Esophagus muscularis mucosa (tissue), 4 donors: ENCODE measurements at regions not wholly inside any gene's neighbourhood (a gene's known extent, or its start where the extent isn't known, plus 50 kb on each side); places are given as distances from the start of the nearest gene placed in this dataset.

Source experiments
- DNase-seq: peaks from one replicate; pipeline ENCODE4 v3.0.0-alpha.2; 2017; ENCODE audit errors: extremely low spot score
- H3K27ac ChIP-seq, 4 donors: fragments of 200-600 bp; sonication (generic); replicated peaks in 1 of 4; 1 replicate in 3 of 4; 2 replicates in 1 of 4; pipeline ENCODE4 v1.5.1; 2016 to 2019; ENCODE audit warnings: mild to moderate bottlenecking in 1 of 4
- H3K27me3 ChIP-seq, 4 donors: fragments of 200-600 bp; sonication (generic); one replicate each; pipeline versions ENCODE4 v1.5.1 to v1.6.0; 2016 to 2019
- H3K36me3 ChIP-seq, 4 donors: fragments of 200-600 bp; sonication (generic); one replicate each; pipeline ENCODE4 v1.5.1; 2016 to 2019
- H3K4me1 ChIP-seq, 4 donors: fragments of 200-600 bp; sonication (generic); one replicate each; pipeline ENCODE4 v1.5.1; 2016 to 2019
- H3K4me3 ChIP-seq, 4 donors: fragments of 200-600 bp; sonication (generic); 1 replicate in 2 of 4; 2 replicates in 2 of 4; pipeline ENCODE4 v1.5.1; 2016 to 2019; ENCODE audit warnings: mild to moderate bottlenecking in 4 of 4, moderate library complexity in 1 of 4
- H3K9me3 ChIP-seq, 4 donors: fragments of 200-600 bp; sonication (generic); 1 replicate in 3 of 4; 2 replicates in 1 of 4; pipeline ENCODE4 v1.5.1; 2016 to 2019
- EP300 ChIP-seq: sonication (generic); formaldehyde crosslinking; IDR thresholded peaks from one replicate; pipeline ENCODE4 v1.6.1; 2017; ENCODE audit warnings: antibody characterized with exemption
- POLR2A ChIP-seq: fragments of 450-650 bp; IDR thresholded peaks from one replicate; pipeline ENCODE4 v1.6.1; 2017; ENCODE audit warnings: antibody characterized with exemption, moderate library complexity, mild to moderate bottlenecking, low read depth
- POLR2AphosphoS5 ChIP-seq, 2 donors: sonication (generic); formaldehyde crosslinking; IDR thresholded peaks; one replicate each; pipeline ENCODE4 v1.6.1; 2017; ENCODE audit warnings: antibody characterized with exemption in 2 of 2
- WGBS: methylation state at CpG from one replicate; pipeline ENCODE4 v1.1.5; 2018; 5-methylcytosine and 5-hydroxymethylcytosine counted together
- intact Hi-C: fragments of 100-400 bp; cut with DNase I; formaldehyde crosslinking; loops from one replicate; pipeline ENCODE4 v1.15.1; 2023
- TF ChIP-seq, protein P1 (sequence below), 3 experiments: fragments of 200-600 bp in 2 of 3; fragments of 450-650 bp in 1 of 3; sonication (generic) in 2 of 3; IDR thresholded peaks; one replicate each; pipeline ENCODE4 v1.5.1; 2017 to 2019; ENCODE audit warnings: antibody characterized with exemption in 3 of 3, mild to moderate bottlenecking in 2 of 3, moderate library complexity in 1 of 3

GRCh38 chr6:15946701-15947385 is 182.0 kb upstream of the MYLIP start:
- 71% methylated on average over 4 of the region's 4 CpGs for WGBS
- TF ChIP-seq POLR2AphosphoS5 (IDR thresholded peaks at IDR 0.05) = no peak
- TF ChIP-seq, protein P1, sequence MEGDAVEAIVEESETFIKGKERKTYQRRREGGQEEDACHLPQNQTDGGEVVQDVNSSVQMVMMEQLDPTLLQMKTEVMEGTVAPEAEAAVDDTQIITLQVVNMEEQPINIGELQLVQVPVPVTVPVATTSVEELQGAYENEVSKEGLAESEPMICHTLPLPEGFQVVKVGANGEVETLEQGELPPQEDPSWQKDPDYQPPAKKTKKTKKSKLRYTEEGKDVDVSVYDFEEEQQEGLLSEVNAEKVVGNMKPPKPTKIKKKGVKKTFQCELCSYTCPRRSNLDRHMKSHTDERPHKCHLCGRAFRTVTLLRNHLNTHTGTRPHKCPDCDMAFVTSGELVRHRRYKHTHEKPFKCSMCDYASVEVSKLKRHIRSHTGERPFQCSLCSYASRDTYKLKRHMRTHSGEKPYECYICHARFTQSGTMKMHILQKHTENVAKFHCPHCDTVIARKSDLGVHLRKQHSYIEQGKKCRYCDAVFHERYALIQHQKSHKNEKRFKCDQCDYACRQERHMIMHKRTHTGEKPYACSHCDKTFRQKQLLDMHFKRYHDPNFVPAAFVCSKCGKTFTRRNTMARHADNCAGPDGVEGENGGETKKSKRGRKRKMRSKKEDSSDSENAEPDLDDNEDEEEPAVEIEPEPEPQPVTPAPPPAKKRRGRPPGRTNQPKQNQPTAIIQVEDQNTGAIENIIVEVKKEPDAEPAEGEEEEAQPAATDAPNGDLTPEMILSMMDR (IDR thresholded peaks at IDR 0.05) = no peak
- no peak for TF ChIP-seq POLR2A
- TF ChIP-seq EP300 = no peak

DNA sequence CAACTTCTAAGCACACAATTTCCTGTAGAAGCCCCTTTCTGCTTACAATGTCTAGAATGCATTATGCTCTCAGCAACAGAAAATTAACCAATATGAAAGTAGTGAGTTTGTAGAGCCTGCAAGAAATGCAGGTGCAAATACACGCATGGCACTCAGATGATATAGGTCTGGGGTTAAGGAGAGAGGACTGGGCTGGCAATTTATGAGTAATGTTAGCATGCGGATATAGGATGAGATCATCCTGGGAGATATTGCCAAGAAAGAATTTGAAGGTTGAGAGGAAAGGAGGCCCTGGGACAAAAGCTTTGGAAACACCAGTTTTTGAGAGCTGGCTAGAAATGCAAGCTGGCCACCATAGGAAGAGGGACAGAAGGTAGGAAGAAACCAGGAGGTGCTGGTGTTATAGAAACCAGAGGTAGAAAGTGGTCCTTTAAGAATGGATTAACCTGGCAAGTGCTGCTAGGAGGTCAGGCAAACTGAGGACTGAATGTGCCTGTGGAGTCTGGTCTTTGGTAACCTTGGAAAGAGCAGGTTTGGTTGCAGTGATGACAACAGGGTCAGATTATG is 183.2 kb upstream of the MYLIP start:
- TF ChIP-seq, protein P1 (IDR thresholded peaks at IDR 0.05) = no peak
- no peak for TF ChIP-seq POLR2A
- no peak for TF ChIP-seq POLR2AphosphoS5 (IDR thresholded peaks at IDR 0.05)
- no peak for TF ChIP-seq EP300
- H3K27ac ChIP-seq = no peak overlapping the region
- 63% methylated on average over 2 of the region's 2 CpGs for WGBS
- intact Hi-C loops = no loop called here
- no peaks in the 10 kb centered on the region for H3K4me1 ChIP-seq
- no peaks in the 10 kb centered on the region for H3K27me3 ChIP-seq
- DNase-seq = no peak
- H3K9me3 ChIP-seq = no peaks in the 10 kb centered on the region
- no peak overlapping the region for H3K4me3 ChIP-seq
- no peaks in the 10 kb centered on the region for H3K36me3 ChIP-seq

More at GRCh38 chr6:15946701-15947385, 182.0 kb upstream of the MYLIP start:
- H3K9me3 ChIP-seq = no peaks in the 10 kb centered on the region
- no peaks in the 10 kb centered on the region for H3K36me3 ChIP-seq
- no peak overlapping the region for H3K4me3 ChIP-seq
- no peak overlapping the region for H3K27ac ChIP-seq
- no peaks in the 10 kb centered on the region for H3K27me3 ChIP-seq
- intact Hi-C loops = no loop called here
- DNase-seq = no peak
- H3K4me1 ChIP-seq = no peaks in the 10 kb centered on the region

GRCh38 chr6:15943423-15943822 is 185.5 kb upstream of the MYLIP start:
- Histone ChIP-seq H3K4me3 (no peak overlapping the region), H3K36me3 (no peaks in the 10 kb centered on the region), H3K9me3 (no peaks in the 10 kb centered on the region), H3K27me3 (no peaks in the 10 kb centered on the region), H3K27ac (no peak overlapping the region), H3K4me1 (no peaks in the 10 kb centered on the region)
- intact Hi-C loops = no loop called here
- TF ChIP-seq POLR2AphosphoS5 (IDR thresholded peaks at IDR 0.05) (no peak), POLR2A (no peak), EP300 (no peak)
- TF ChIP-seq, protein P1 (IDR thresholded peaks at IDR 0.05) = no peak
- no peak for DNase-seq
- WGBS = 85% methylated on average over 3 of the region's 4 CpGs

- no peaks in the 10 kb centered on the region for H3K36me3 ChIP-seq
- intact Hi-C loops = no loop called here
- H3K9me3 ChIP-seq = no peaks in the 10 kb centered on the region
- no peaks in the 10 kb centered on the region for H3K27me3 ChIP-seq
- 87% methylated on average over 2 of the region's 2 CpGs for WGBS
- DNase-seq = no peak
- H3K27ac ChIP-seq = no peak overlapping the region
- no peak for TF ChIP-seq POLR2AphosphoS5 (IDR thresholded peaks at IDR 0.05)
- no peaks in the 10 kb centered on the region for H3K4me1 ChIP-seq
- H3K4me3 ChIP-seq = no peak overlapping the region
Observed at GRCh38 chr6:15941168-15941567, 187.7 kb upstream of the MYLIP start.

GRCh38 chr6:15938107-15938506 is 190.8 kb upstream of the MYLIP start:
- WGBS = 83% methylated on average over 3 of the region's 3 CpGs
- Histone ChIP-seq H3K4me1 (no peaks in the 10 kb centered on the region), H3K27ac (no peak overlapping the region), H3K9me3 (no peaks in the 10 kb centered on the region), H3K4me3 (no peak overlapping the region), H3K36me3 (no peaks in the 10 kb centered on the region), H3K27me3 (no peaks in the 10 kb centered on the region)
- intact Hi-C loops = no loop called here
- TF ChIP-seq POLR2A = no peak
- TF ChIP-seq, protein P1 (IDR thresholded peaks at IDR 0.05) = no peak
- no peak for TF ChIP-seq POLR2AphosphoS5 (IDR thresholded peaks at IDR 0.05)
- no peak for TF ChIP-seq EP300
- no peak for DNase-seq
